HEK293 (cell line): ENCODE measurements at regions not wholly inside any gene's neighbourhood (a gene's known extent, or its start where the extent isn't known, plus 50 kb on each side); places are given as distances from the start of the nearest gene placed in this dataset.

Experiments used
- CTCF ChIA-PET: fragments of 350-600 bp; formaldehyde crosslinking; extraction: SDS; loops from one replicate; lab custom pipeline; 2021; ENCODE audit warnings: antibody characterized with exemption; lab: Yijun Ruan, JAX
- POLR2A ChIA-PET: fragments of 300-600 bp; formaldehyde crosslinking; extraction: SDS; loops from one replicate; lab custom pipeline; 2020; ENCODE audit warnings: antibody characterized with exemption, inconsistent platforms; lab: Yijun Ruan, JAX
- H3K27ac ChIP-seq: fragments of 200-500 bp; sonication (Bioruptor generic); 2 replicates; pipeline ENCODE4 v1.5.1; 2014; ENCODE audit warnings: low read depth, low read length, control low read depth, inconsistent platforms; ENCODE audit errors: extremely low read depth
- H3K36me3 ChIP-seq, 2 experiments: fragments of 200-500 bp in 1 of 2; sonication (Bioruptor generic) in 1 of 2; 1 replicate in 1 of 2; 2 replicates in 1 of 2; pipeline ENCODE4 v1.5.1; 2014 to 2017; ENCODE audit warnings: inconsistent platforms in 2 of 2, low read length in 2 of 2; ENCODE audit not compliant: control insufficient read depth in 2 of 2, insufficient read depth in 1 of 2
- H3K4me1 ChIP-seq: fragments of 200-500 bp; sonication (Bioruptor generic); 2 replicates; pipeline ENCODE4 v1.5.1; 2014; ENCODE audit warnings: mild to moderate bottlenecking, low read length, inconsistent platforms; ENCODE audit not compliant: control insufficient read depth, insufficient read depth
- H3K4me3 ChIP-seq: 2 replicates; pipeline ENCODE4 v1.5.1; 2011; ENCODE audit warnings: low read depth, mild to moderate bottlenecking, control low read depth, low read length, moderate library complexity
- H3K9me3 ChIP-seq: fragments of 200-500 bp; sonication (Bioruptor generic); 2 replicates; pipeline ENCODE4 v1.5.1; 2014; ENCODE audit warnings: low read depth, low read length, inconsistent platforms; ENCODE audit not compliant: control insufficient read depth, insufficient read depth
- SALL2 ChIP-seq: fragments of 450-650 bp; formaldehyde crosslinking; IDR thresholded peaks from 2 replicates; pipeline ENCODE4 v1.5.0; 2017; ENCODE audit warnings: missing biosample characterization, mild to moderate bottlenecking, missing genetic modification characterization, borderline replicate concordance
- TCF7L2 ChIP-seq: IDR thresholded peaks from 2 replicates; pipeline ENCODE4 v1.6.1; 2011; ENCODE audit warnings: low read depth, mild to moderate bottlenecking, inconsistent platforms, low read length, moderate library complexity, borderline replicate concordance
- YY1 ChIP-seq: fragments of 450-650 bp; formaldehyde crosslinking; IDR thresholded peaks from 2 replicates; pipeline ENCODE4 v1.5.1; 2018; ENCODE audit warnings: missing biosample characterization, missing genetic modification characterization
- YY2 ChIP-seq: fragments of 450-650 bp; formaldehyde crosslinking; IDR thresholded peaks from 2 replicates; pipeline ENCODE4 v1.5.1; 2016; ENCODE audit warnings: missing biosample characterization, missing genetic modification characterization
- ZBTB11 ChIP-seq: fragments of 450-650 bp; formaldehyde crosslinking; conservative IDR thresholded peaks from 2 replicates; pipeline ENCODE4 v1.5.1; 2016; ENCODE audit warnings: low read depth, missing biosample characterization, missing genetic modification characterization
- ZBTB20 ChIP-seq: fragments of 450-650 bp; formaldehyde crosslinking; IDR thresholded peaks from 2 replicates; pipeline ENCODE4 v1.5.1; 2016; ENCODE audit warnings: missing biosample characterization, missing genetic modification characterization
- ZNF157 ChIP-seq: fragments of 450-650 bp; formaldehyde crosslinking; IDR thresholded peaks from 2 replicates; pipeline ENCODE4 v1.5.1; 2016; ENCODE audit warnings: missing biosample characterization, missing genetic modification characterization
- ZNF335 ChIP-seq: fragments of 450-650 bp; formaldehyde crosslinking; conservative IDR thresholded peaks from 2 replicates; pipeline ENCODE4 v1.5.1; 2016; ENCODE audit warnings: missing biosample characterization, missing genetic modification characterization
- ZNF350 ChIP-seq: fragments of 450-650 bp; formaldehyde crosslinking; IDR thresholded peaks from 2 replicates; pipeline ENCODE4 v1.5.0; 2017; ENCODE audit warnings: missing biosample characterization, mild to moderate bottlenecking, missing genetic modification characterization
- ZNF449 ChIP-seq: fragments of 450-650 bp; formaldehyde crosslinking; IDR thresholded peaks from 2 replicates; pipeline ENCODE4 v1.5.1; 2017; ENCODE audit warnings: missing biosample characterization, mild to moderate bottlenecking, missing genetic modification characterization, moderate library complexity
- ZNF544 ChIP-seq: fragments of 450-650 bp; formaldehyde crosslinking; IDR thresholded peaks from 2 replicates; pipeline ENCODE4 v1.5.0; 2017; ENCODE audit warnings: missing biosample characterization, missing genetic modification characterization
- ZNF623 ChIP-seq: fragments of 450-650 bp; formaldehyde crosslinking; IDR thresholded peaks from 2 replicates; pipeline ENCODE4 v1.5.1; 2016; ENCODE audit warnings: missing biosample characterization, missing genetic modification characterization
- ZNF692 ChIP-seq: fragments of 450-650 bp; formaldehyde crosslinking; IDR thresholded peaks from 2 replicates; pipeline ENCODE4 v1.5.1; 2016; ENCODE audit warnings: missing biosample characterization, missing genetic modification characterization
- ZNF707 ChIP-seq: fragments of 450-650 bp; formaldehyde crosslinking; IDR thresholded peaks from 2 replicates; pipeline ENCODE4 v1.5.1; 2016; ENCODE audit warnings: missing biosample characterization, missing genetic modification characterization
- ZNF791 ChIP-seq: fragments of 450-650 bp; formaldehyde crosslinking; IDR thresholded peaks from 2 replicates; pipeline ENCODE4 v1.5.1; 2016; ENCODE audit warnings: missing biosample characterization, missing genetic modification characterization
- TF ChIP-seq, protein P1 (sequence below): fragments of 450-650 bp; formaldehyde crosslinking; IDR thresholded peaks from 2 replicates; pipeline ENCODE4 v1.5.1; 2016; ENCODE audit warnings: missing biosample characterization, missing genetic modification characterization
- TF ChIP-seq, protein P2 (sequence below): fragments of 450-650 bp; formaldehyde crosslinking; IDR thresholded peaks from 2 replicates; pipeline ENCODE4 v1.5.1; 2017; ENCODE audit warnings: missing biosample characterization, missing genetic modification characterization
- TF ChIP-seq, protein P3 (sequence below): fragments of 450-650 bp; formaldehyde crosslinking; IDR thresholded peaks from 2 replicates; pipeline ENCODE4 v1.5.1; 2016; ENCODE audit warnings: missing biosample characterization, missing genetic modification characterization
- TF ChIP-seq, protein P4 (sequence below): fragments of 450-650 bp; formaldehyde crosslinking; IDR thresholded peaks from 2 replicates; pipeline ENCODE4 v1.5.1; 2016; ENCODE audit warnings: missing biosample characterization, missing genetic modification characterization

- TF ChIP-seq ZNF692 (tag by site-specific recombination) = no peak
- TF ChIP-seq, protein P1, sequence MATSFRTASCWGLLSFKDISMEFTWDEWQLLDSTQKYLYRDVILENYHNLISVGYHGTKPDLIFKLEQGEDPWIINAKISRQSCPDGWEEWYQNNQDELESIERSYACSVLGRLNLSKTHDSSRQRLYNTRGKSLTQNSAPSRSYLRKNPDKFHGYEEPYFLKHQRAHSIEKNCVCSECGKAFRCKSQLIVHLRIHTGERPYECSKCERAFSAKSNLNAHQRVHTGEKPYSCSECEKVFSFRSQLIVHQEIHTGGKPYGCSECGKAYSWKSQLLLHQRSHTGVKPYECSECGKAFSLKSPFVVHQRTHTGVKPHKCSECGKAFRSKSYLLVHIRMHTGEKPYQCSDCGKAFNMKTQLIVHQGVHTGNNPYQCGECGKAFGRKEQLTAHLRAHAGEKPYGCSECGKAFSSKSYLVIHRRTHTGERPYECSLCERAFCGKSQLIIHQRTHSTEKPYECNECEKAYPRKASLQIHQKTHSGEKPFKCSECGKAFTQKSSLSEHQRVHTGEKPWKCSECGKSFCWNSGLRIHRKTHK (tag by site-specific recombination) = no peak
- no peak for TF ChIP-seq ZNF350
Measured at GRCh38 chr10:44854693-44855350, 56.3 kb upstream of the TMEM72 start (continued).

DNA sequence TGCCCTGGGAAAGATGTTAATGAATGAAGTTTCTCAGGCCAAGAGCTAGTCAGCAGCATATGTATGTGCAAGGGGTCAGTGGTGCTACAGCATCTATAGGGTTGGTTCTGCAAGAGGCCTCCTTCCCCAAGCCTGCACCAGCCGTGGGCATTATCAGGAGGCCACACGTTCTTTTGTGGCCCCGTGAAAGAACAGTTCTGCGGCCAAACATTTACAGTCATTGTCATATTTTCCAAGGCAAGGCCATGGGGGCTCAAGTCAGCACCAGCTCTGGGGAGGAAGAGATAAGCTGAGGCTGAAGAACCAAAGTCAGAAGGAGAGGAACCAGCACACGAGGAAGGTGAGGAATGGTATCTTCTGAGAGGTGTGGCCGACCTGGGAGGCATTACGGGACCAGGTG is 54.4 kb upstream of the TMEM72 start:
- ChIA-PET CTCF (interaction anchor here (0.6 to 2.6 kb wide), 10 partner anchors 8 to 1174 kb away, joined by 3 to 6 read pairs (median 4); no protein-coding TSS in a partner anchor), POLR2A (no interaction called here)
- no peaks in the 10 kb centered on the region for H3K36me3 ChIP-seq
- H3K4me3 ChIP-seq = no peak overlapping the region
- no peak for TF ChIP-seq YY2 (tag by site-specific recombination)
- no peak for TF ChIP-seq ZBTB20 (tag by site-specific recombination)
- no peak for TF ChIP-seq ZBTB11
- TF ChIP-seq ZNF791 = no peak
- no peak for TF ChIP-seq YY1
- TF ChIP-seq, protein P2, sequence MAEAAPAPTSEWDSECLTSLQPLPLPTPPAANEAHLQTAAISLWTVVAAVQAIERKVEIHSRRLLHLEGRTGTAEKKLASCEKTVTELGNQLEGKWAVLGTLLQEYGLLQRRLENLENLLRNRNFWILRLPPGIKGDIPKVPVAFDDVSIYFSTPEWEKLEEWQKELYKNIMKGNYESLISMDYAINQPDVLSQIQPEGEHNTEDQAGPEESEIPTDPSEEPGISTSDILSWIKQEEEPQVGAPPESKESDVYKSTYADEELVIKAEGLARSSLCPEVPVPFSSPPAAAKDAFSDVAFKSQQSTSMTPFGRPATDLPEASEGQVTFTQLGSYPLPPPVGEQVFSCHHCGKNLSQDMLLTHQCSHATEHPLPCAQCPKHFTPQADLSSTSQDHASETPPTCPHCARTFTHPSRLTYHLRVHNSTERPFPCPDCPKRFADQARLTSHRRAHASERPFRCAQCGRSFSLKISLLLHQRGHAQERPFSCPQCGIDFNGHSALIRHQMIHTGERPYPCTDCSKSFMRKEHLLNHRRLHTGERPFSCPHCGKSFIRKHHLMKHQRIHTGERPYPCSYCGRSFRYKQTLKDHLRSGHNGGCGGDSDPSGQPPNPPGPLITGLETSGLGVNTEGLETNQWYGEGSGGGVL (tag by site-specific recombination) = no peak
- no peak for TF ChIP-seq ZNF449 (tag by site-specific recombination)
- TF ChIP-seq TCF7L2 = no peak
- H3K9me3 ChIP-seq = no peaks in the 10 kb centered on the region
- H3K27ac ChIP-seq = no peak overlapping the region
- no peaks in the 10 kb centered on the region for H3K4me1 ChIP-seq

- CTCF ChIA-PET = interaction anchor here (0.6 to 2.6 kb wide), 23 partner anchors 9 to 1509 kb away, joined by 3 to 14 read pairs (median 4); no protein-coding TSS in a partner anchor
- no peak overlapping the region for H3K4me3 ChIP-seq
- TF ChIP-seq, protein P3, sequence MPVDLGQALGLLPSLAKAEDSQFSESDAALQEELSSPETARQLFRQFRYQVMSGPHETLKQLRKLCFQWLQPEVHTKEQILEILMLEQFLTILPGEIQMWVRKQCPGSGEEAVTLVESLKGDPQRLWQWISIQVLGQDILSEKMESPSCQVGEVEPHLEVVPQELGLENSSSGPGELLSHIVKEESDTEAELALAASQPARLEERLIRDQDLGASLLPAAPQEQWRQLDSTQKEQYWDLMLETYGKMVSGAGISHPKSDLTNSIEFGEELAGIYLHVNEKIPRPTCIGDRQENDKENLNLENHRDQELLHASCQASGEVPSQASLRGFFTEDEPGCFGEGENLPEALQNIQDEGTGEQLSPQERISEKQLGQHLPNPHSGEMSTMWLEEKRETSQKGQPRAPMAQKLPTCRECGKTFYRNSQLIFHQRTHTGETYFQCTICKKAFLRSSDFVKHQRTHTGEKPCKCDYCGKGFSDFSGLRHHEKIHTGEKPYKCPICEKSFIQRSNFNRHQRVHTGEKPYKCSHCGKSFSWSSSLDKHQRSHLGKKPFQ = peak; percentile 58; the same call in 1 of the 2 replicates
- TF ChIP-seq ZNF157 (tag by site-specific recombination) (no peak), ZNF623 (tag by site-specific recombination) (no peak), ZNF335 (tag by site-specific recombination) (0 out of 2 replicates have a peak, but pooled peaks have one; percentile 19), SALL2 (tag by site-specific recombination) (no peak), ZNF707 (tag by site-specific recombination) (no peak), ZNF544 (tag by site-specific recombination) (no peak)
- TF ChIP-seq, protein P4, sequence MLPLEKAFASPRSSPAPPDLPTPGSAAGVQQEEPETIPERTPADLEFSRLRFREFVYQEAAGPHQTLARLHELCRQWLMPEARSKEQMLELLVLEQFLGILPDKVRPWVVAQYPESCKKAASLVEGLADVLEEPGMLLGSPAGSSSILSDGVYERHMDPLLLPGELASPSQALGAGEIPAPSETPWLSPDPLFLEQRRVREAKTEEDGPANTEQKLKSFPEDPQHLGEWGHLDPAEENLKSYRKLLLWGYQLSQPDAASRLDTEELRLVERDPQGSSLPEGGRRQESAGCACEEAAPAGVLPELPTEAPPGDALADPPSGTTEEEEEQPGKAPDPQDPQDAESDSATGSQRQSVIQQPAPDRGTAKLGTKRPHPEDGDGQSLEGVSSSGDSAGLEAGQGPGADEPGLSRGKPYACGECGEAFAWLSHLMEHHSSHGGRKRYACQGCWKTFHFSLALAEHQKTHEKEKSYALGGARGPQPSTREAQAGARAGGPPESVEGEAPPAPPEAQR (tag by site-specific recombination) = no peak
Measured at GRCh38 chr10:44857363-44858016, 53.6 kb upstream of the TMEM72 start.

More at GRCh38 chr10:44857363-44858016, 53.6 kb upstream of the TMEM72 start:
- Histone ChIP-seq H3K4me1 (no peaks in the 10 kb centered on the region), H3K27ac (no peak overlapping the region), H3K36me3 (no peaks in the 10 kb centered on the region), H3K9me3 (no peaks in the 10 kb centered on the region)
- POLR2A ChIA-PET = no interaction called here
